AG20443 (cell line): ENCODE measurements at regions not wholly inside any gene's neighbourhood (a gene's known extent, or its start where the extent isn't known, plus 50 kb on each side); places are given as distances from the start of the nearest gene placed in this dataset.
"Not testable (repeated sequence)": the region's sequence is repeated elsewhere in the genome, so short reads cannot be mapped to it uniquely, and the experiment has no call there.

Source experiments
- DNase-seq: peaks from one replicate; pipeline ENCODE4 v3.0.0; 2012; ENCODE audit warnings: low spot score, mixed read lengths

DNA sequence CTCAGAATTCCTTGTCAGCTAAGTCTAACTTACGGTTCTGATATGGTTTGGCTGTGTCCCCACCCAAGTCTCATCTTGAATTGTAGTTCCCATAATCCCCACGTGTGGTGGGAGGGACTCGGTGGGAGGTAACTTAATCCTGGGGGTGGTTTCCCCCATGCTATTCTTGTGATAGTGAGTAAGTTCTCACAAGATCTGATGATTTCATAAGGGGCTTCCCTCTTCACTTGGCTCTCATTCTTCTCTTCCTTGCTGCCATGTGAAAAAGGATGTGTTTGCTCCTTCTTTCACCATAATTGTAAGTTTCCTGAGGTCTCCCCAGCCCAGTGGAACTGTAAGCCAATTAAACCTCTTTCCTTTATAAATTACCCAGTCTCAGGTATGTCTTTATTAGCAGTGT, 163.0 kb downstream of the PMAIP1 start:
- not testable (repeated sequence) for DNase-seq

DNA sequence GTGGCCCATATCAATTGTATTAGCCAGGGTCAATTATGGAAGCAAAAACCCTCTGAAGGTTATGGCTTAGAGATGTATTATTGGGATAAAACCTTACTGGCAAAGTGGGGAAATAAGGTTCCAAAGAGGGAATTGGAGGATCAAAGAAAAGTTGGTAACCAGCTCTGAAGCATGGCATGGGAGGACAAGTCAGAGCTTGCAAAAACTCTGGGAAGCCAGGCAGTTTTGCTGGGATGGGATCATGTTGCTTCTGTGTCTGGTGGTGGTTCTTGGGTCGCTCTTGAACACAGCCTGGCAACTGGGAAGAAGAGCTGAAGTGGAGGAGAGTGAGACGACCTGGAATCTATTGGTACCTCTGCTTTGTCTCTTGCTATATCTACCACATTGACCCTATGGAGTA, 162.6 kb downstream of the PMAIP1 start:
- DNase-seq: no peak

DNA sequence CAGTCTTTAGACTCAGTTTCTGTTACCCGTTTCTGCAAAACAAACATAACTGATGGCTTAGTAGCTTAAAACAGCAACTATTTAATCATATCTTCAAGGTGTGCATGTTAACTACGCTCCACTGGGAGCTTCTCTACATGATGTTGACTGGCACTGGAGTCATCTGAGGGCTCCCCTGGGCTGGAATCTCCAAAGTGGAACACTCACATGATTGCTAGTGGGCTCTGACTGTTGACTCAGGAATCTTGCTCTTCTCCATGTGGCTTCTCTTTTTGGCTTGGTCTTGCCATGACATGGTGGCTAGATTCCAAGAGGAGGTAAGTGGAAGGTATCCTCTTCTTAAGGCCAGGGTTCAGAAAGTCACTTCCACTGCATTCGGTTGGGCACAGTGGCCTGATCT, 160.8 kb downstream of the PMAIP1 start:
- DNase-seq: no peak

DNA sequence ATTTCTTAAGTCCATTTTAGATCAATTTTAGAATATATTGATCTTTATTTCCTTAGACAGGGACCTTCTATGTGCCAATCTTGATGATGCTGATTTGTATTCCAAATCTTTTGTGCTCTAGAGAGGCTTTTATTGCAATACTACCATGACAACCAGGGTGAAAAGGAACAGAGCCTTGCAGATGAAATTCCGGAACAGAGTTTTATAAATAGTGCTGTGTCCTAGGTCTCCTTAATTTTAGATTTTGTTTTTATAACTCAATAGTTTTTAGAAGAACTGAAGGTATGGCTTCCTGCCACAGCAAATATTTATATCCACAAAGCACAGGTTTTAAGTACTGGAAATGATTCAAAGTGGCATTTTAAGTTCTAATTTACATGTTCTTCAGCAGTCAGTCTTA, 160.2 kb downstream of the PMAIP1 start:
- no peak for DNase-seq

DNA sequence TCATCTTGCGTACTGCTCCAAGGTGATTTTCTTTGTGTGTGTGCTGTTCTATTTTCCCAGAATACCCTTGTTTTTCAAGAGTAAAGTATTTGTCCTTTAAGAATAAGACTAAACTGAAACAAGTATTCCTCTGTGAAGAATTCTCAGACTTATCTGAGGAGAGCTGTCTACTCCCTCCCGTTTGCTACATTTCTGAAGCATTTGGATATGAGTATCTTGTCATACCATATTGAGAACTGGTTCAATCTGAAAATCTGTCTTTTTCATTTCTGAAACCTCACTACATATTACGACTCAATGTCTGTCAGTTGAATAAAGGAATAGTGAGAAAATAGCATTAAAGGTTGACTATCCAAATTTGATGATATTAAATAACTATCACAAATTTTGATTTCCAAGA, 159.4 kb downstream of the PMAIP1 start:
- DNase-seq: no peak

DNA sequence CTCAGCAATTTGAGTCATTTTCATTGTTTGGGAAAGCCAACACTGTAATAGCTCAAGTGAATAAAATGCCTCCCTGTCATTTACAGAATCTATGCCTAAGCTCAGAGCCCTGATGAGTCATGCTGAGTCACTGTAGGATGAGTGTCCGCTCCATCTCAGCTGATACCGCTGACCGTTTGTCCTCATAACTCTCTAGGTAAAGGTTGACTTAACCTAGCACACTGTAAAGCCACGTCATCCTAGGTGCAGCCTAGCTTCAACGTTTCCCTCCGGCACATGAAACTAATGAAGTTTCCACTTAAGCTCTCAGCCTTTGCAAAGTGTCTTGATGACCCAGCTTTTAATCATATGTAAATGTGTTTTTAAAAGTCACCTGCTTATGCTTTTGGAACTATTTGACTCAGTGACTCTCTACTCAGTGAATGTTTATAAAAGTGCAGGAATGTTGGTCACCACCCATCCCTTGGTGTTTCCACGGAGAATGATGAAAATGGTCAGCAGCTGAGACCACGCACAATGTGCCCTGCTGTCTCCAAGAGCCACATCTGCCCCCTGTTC, 154.0 kb downstream of the PMAIP1 start:
- peak; percentile 86 for DNase-seq

DNA sequence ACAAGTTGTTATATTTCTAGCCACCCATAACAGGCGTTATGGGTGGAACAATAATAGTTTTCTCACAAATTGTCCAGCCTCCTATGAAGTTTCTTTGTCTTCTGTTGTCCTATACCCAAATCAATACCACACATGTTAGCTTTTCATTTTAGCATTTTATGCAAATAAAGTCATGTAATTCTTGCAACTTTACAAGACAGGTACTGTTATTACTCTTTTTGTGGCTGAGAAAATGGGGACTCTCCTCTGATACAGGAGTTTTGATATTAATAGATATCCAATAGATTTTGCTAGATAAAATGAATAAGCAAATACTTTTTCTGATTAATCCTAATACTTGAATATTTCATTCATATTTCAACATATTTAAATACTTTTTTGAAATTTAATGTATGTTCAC, 151.0 kb downstream of the PMAIP1 start:
- no peak for DNase-seq

DNA sequence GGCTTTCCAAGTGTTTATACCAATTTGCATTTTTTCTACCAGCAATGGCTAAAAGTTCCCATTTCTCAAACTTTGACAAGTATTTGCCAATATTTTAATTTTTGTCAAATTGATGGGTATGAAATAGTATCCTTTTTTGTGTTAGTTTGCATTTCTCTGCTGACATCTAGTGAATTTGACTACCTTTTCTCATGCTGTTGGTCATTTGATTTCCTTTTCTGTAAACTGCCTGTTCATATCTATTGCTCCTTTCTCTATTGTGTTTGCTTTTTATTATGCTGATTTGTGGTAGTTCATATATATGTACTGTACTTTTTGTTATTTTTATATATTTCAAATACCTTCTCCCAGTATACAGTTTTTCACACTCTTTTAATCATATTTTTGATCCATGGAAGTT, 149.4 kb downstream of the PMAIP1 start:
- DNase-seq: no peak

DNA sequence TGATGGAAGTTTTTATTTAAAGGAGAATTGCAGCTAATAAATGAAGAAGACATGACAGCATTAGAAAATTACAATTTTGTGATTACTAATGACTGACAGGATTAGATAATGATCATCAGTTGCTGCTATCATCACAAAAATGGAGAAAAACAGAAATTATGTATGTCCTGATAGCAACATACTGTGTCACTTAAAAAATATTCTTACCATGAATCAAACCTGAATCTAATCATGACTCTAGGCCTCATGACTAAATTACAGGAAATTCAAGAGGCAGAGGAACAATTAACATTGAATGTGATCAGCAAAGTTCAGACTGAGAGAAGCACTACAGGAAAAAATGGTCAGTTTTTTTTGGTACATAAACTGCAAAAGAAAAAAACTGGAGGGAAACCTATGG, 147.8 kb downstream of the PMAIP1 start:
- DNase-seq: no peak

DNA sequence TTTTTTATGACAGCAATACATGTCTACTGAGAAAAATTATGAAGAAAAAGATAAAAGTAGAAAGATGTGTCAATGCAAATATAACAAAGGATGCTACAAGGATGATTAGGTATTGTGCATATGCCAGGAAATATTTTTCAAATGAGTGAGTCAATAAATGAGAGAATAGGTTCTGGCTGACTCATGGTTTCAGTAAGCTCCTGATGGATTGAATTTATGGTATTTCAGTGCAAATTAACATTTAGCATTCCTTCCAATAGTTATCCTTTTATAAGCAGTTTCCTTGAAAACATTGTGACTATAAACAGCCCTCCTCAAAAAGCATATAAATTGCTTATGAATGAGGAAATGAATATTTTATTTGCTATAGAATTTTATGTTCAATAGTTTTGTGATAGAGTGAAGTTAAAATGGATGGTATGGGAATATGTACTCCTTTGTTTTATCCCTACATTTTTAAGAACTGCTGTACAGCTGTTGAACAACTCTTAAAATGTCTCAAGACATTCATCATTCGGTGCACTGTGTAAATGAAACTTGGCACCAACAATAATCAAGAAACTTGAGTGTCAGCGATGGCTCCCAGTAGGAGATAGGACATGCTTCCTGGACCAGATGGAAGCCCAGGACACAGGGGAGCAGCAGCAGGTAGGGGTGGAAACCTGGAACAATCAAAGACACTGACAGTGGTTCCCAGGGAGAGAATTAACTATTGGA, 144.7 kb downstream of the PMAIP1 start:
- peak; percentile 59 for DNase-seq

DNA sequence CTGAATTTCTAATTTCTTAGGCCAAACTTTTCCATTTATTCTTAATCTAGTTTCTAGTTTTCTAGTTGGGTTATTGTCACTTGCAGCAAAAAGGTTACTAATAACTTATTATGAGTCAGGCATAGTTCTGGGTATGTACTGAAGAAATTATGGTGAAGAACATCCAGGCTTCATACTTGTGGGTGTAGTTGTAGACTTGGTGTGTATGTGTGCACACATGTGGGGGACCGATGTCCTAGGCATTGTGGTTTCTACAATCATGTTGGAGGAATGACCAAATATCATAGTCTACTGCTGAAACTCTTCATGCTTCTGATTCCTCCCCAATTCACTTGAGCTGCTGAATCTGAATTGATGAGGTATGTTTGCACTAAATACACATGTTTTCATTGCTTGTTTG, 141.2 kb downstream of the PMAIP1 start:
- no peak for DNase-seq

DNA sequence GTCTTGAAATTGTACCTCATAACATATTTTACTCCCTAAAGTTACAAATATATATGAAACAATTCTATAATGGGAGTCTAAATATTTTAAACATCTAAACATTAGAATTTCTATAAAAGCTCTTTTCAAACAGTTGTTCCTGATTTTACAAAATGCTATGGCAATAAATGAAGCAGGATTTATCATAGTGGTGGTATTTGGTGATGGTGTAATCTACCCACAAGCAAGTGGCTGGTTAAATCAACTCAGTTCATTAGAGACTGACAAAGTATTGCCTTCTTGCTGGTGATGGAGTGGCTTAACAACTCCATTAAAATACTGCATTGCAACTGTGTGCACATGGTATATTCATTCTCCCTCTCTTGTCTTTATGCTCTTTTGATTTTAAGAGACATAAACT, 138.9 kb downstream of the PMAIP1 start:
- DNase-seq: peak; percentile 41

DNA sequence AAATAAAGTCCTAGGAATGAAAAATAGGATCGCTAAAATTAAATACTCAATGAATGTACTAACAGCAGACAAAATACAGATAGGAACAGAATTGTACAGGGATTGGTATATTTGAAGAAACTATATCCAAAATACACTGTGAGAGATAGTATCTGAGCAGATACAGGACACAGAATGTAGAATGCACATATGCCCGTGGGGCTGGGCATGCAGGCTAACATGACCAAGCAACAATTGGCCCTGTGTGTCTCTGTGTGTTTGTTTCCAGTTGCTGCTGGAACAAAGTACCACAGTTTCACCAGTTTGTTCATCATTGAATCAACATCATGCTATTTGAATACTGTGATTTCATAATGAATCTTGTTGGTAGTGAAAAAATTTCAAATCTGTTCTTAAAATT, 127.6 kb downstream of the PMAIP1 start:
- no peak for DNase-seq

DNA sequence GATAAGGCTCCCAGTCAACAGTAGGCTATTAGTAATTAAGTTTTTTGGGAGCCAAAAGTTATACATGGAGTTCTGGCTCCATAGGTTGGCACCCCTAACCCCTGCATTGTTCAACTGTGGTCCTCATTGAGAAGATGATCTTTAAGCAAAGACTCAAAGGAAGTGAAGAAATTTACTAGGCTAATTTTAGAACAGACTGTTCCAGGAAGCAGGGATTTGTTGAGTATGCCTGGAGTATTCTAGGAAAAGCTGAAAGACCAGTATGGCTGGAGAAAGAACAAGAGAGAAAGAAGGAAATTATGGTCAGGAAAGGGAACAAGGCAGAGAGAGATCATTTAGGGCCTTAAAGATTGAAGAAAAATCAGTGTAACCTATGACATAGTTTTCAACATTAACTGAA, 125.1 kb downstream of the PMAIP1 start:
- no peak for DNase-seq

DNA sequence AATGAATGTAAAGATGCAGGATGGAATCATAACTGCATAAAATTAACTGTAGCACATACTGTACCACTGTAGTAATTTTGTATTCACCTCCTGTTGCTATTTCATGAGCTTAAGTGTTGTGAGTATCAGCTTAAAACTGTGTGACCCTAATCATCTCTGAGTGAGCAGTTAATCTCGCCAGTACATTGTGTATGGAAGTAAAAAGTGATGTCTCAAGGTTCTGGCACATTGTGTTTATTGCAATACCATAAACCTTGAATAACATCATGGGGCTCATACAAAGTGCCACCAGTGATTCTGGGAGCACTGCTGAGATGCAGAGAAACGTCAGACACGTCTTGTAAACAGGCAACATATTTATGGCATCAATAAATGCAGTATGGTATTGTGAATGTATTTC, 124.5 kb downstream of the PMAIP1 start:
- DNase-seq: no peak

DNA sequence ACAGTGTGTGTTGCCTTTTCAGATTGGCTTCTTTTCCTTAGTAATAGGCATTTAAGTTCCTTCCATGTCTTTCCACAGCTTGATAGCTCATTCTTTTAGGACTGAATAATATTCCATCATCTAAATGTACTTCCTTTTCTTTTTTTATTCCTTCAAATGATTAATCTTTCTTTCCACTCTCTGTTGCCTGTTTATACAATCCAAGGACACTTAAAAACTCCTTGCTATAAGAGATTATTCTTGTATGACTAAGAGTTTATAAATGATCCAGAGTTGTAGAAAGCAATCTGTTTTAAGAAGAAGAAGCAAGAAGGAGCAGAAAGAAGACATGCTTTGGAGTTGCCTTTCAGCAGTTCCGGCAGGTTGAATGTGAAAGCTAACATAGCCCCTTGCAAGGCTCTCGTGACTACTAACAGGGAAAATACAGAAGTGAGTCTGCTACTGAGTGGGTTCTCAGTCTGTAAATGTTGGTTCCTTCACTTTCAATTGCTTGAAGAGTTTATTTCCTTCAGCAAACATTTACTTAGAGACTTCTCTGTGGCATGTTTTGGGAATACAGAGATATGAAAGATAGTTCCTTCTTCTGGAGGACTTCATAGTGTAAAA, 123.0 kb downstream of the PMAIP1 start:
- no peak for DNase-seq

DNA sequence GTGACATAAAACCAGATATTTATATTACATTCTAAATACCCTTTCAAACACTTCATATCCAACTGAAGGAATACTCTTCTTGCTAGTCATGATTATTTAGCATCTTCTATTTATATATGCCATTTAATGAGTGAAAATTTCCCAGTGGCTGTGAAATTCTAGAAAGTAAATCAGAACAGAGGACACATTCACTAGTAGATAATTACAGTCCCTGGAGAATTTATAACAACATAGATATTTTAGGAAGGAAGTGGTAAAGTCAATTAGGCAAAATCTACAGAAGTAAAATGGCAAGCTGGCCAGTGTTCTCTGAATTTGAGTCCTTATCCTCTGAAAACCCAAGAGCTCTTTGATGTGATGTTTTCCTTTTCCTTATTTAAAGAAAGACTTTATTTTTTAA, 121.8 kb downstream of the PMAIP1 start:
- DNase-seq: no peak

DNA sequence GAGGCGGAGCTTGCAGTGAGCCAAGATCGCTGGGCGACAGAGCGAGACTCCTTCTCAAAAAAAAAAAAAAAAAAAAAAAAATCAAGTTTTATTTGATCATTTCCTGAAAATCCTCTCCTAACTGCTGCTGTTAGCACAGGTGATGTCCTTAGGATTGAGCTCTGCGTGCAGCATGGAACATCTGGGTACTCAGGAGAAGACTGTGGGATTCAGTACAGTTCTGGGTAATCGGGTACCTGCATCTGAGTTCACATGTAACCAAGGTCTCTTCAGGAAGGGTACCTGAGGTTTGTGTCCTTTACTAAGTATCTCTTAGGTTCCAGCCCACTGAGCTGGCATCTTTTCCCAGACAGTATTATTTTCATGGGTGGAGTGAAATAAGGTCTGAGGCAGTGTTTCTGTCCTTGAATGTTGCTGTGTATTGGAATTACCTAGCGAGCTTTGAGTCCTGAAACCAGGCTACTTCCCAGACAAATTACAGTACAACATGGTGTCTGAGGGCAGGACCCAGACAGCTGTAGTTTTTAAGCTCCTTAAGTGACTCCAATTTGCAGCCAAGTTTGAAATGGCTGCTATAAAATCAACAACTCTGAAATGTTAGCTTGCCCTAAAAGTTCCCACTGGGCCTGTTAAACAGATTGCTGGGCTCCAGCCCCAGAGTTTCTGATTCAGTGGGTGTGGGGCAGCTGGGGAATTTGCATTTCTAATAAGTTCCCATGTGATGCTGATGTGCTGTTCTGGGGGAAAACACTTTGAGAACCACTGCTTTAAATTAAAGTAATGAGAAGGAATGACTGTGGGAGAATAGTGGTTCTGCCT, 120.5 kb downstream of the PMAIP1 start:
- DNase-seq: peak; percentile 22

DNA sequence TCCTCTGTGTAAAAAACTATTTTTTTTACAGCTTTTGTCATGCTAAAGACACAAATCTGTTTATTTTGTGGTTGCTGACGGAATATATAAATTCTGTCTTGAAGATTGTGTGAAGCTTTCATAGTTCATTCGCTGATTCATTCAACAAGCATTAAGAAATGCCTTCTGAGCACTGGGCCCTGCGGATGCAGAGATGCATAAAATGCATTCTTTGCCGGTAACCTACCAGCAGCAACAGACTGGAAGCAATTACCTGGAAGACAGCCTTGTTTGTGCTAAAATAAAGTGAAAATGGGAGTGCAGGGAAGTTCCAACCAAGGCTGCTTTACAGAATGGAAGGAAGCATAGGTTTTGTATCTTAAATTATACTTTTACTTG, 119.7 kb downstream of the PMAIP1 start:
- DNase-seq: peak; percentile 76

DNA sequence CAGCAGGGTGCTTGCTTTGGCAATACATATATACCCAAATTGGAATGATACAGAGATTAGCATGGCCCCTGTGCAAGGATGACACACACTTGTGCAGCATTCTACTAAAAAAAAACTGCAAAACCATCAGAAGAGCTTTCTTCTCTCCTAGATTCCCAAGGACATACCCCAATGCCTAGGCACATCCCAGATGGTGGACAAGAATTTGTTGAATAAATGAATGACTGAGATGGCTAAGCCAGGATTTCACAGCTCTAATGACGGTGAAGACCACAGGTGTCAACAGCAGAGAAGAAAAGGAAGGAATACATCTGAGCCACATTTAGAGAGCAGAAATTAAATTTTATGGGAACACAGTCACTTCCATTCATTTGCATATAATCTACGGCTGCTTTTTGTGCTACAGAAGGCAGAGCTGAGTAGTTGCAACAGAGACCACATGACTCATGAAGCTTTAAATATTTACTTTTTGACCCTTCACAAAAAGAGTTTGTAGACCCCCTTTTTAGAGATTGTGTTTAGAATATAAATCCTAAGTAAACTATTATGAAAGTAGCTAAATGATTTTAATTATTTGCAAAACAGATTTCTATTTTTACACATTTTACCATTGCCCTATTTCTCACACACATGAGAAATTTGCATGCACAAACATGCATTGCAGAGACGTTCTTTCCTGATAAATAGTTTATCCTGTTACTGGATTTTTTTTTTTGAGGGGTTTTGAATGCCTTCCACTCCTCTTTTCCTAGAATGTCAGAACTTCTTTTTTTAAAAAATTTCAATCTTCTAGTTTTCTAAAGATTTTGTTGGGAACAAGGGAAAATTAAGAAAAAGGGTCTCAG, 119.0 kb downstream of the PMAIP1 start:
- DNase-seq: peak; percentile 26

DNA sequence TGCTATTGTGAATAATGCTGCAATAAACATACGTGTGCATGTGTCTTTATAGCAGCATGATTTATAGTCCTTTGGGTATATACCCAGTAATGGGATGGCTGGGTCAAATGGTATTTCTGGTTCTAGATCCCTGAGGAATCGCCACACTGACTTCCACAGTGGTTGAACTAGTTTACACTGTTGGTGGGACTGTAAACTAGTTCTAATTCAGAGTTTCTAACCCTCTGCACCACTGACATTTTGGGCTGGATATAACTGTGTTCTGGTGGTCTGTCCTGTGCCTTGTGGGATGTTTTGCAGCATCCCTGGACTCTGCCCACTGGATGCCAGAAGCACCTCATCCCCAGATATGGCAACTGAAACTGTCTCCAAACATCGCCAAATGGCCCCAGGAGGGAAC, 118.3 kb downstream of the PMAIP1 start:
- not testable (repeated sequence) for DNase-seq

DNA sequence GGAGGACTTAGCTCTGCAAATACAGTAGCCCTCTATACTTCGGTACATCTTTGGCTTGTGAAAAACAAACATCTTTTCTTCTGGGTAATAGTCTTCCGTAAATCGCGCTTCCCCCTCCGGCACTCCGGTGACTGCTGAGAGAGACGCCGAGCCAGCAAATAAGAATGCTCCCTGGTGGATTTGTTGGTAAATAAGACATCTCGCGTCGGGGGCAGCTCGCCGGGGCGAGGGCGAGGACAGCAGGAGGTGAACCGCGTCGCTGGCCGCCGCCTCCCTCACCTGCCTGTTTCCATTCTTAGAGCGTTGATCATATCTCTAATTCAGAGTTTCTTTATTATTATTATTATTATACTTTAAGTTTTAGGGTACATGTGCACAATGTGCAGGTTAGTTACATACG, 117.6 kb downstream of the PMAIP1 start:
- no peak for DNase-seq
